ENCODE measurements at regions not wholly inside any gene's neighbourhood (a gene's known extent, or its start where the extent isn't known, plus 50 kb on each side); places are given as distances from the start of the nearest gene placed in this dataset.

GRCh38 chr3:94429517-94429916, 366.7 kb downstream of the NSUN3 start:
- TF ChIP-seq GATA3 (IDR thresholded peaks at IDR 0.05; ENCODE audit: low read depth, low read length) (no peak), GATA2 (IDR thresholded peaks at IDR 0.05; ENCODE audit: low read depth, low read length) (no peak)
